DOHH2 (cell line): ENCODE measurements at regions not wholly inside any gene's neighbourhood (a gene's known extent, or its start where the extent isn't known, plus 50 kb on each side); places are given as distances from the start of the nearest gene placed in this dataset.

Experiments
- H3F3A ChIP-seq: fragments of 200-600 bp; sonication (generic), shearing (Covaris generic); 2 replicates; pipeline ENCODE4 v1.6.0; 2016; ENCODE audit warnings: antibody characterized with exemption, mild to moderate bottlenecking; ENCODE audit not compliant: control insufficient read depth, insufficient read depth
- H3K27ac ChIP-seq: fragments of 200-600 bp; sonication (generic); 2 replicates; pipeline ENCODE4 v1.5.1; 2014; ENCODE audit warnings: low read depth, mild to moderate bottlenecking, low read length, moderate library complexity
- H3K27me3 ChIP-seq: fragments of 200-600 bp; sonication (generic); 2 replicates; pipeline ENCODE4 v1.6.1; 2014; ENCODE audit warnings: mild to moderate bottlenecking, low read length, mixed read lengths; ENCODE audit not compliant: control insufficient read depth
- H3K36me3 ChIP-seq: fragments of 200-600 bp; sonication (generic); 2 replicates; pipeline ENCODE4 v1.6.1; 2014; ENCODE audit warnings: mild to moderate bottlenecking, low read length, moderate library complexity, mixed read lengths; ENCODE audit not compliant: control insufficient read depth
- H3K4me1 ChIP-seq: fragments of 200-600 bp; sonication (generic); 2 replicates; pipeline ENCODE4 v1.6.1; 2014; ENCODE audit warnings: mild to moderate bottlenecking, low read length, mixed read lengths; ENCODE audit not compliant: control insufficient read depth
- H3K4me2 ChIP-seq: fragments of 200-600 bp; sonication (generic); 2 replicates; pipeline ENCODE4 v1.6.0; 2014; ENCODE audit warnings: mild to moderate bottlenecking, low read length, moderate library complexity
- H3K4me3 ChIP-seq: fragments of 200-600 bp; sonication (generic); 2 replicates; pipeline ENCODE4 v1.5.1; 2014; ENCODE audit warnings: mild to moderate bottlenecking, low read length, mixed read lengths
- H3K79me2 ChIP-seq: fragments of 200-600 bp; sonication (generic); 2 replicates; pipeline ENCODE4 v1.6.1; 2014; ENCODE audit warnings: mild to moderate bottlenecking, low read length, mixed read lengths; ENCODE audit not compliant: control insufficient read depth
- H3K9me2 ChIP-seq: fragments of 200-600 bp; sonication (generic); replicated peaks from 2 replicates; pipeline ENCODE4 v1.6.1; 2014; ENCODE audit warnings: mild to moderate bottlenecking, low read length, mixed read lengths; ENCODE audit not compliant: control insufficient read depth
- H3K9me3 ChIP-seq: fragments of 200-600 bp; sonication (generic); 2 replicates; pipeline ENCODE4 v1.6.1; 2014; ENCODE audit warnings: antibody characterized with exemption, low read length, mixed read lengths; ENCODE audit not compliant: control insufficient read depth, insufficient read depth
- H4K20me1 ChIP-seq: fragments of 200-600 bp; sonication (generic); 2 replicates; pipeline ENCODE4 v1.6.0; 2014; ENCODE audit warnings: low read depth, mild to moderate bottlenecking, antibody characterized with exemption, low read length, moderate library complexity; ENCODE audit not compliant: control insufficient read depth, insufficient read depth
- CTCF ChIP-seq: fragments of 200-600 bp; sonication (generic); IDR thresholded peaks from one replicate; pipeline ENCODE4 v1.5.1; 2014; ENCODE audit warnings: antibody characterized with exemption, mild to moderate bottlenecking, low read depth, low read length; ENCODE audit not compliant: poor library complexity, severe bottlenecking
- EZH2phosphoT487 ChIP-seq: fragments of 200-600 bp; sonication (generic); IDR thresholded peaks from 2 replicates; pipeline ENCODE4 v1.6.1; 2017; ENCODE audit warnings: borderline replicate concordance, mild to moderate bottlenecking, antibody characterized with exemption, low read length, moderate library complexity, mixed read lengths

GRCh38 chr20:23187751-23188150 lies 101.6 kb upstream of the CD93 start:
- no peaks in the 10 kb centered on the region for H3K27me3 ChIP-seq

GRCh38 chr20:23186808-23187207 lies 100.7 kb upstream of the CD93 start:
- Histone ChIP-seq H3K4me1 (no peaks in the 10 kb centered on the region), H3K9me2 (no peaks in the 10 kb centered on the region), H3K27me3 (no peaks in the 10 kb centered on the region), H3K27ac (no peak overlapping the region), H3K9me3 (peaks cover 6% of the 10 kb centered on the region; the same call in 1 of the 2 replicates), H3K36me3 (no peaks in the 10 kb centered on the region), H3K4me3 (no peak overlapping the region), H3K79me2 (no peaks in the 10 kb centered on the region), H3K4me2 (no peak overlapping the region), H4K20me1 (no peaks in the 10 kb centered on the region), H3F3A (no peaks in the 10 kb centered on the region)
- TF ChIP-seq EZH2phosphoT487, result no peak
- TF ChIP-seq CTCF, result no peak

More at GRCh38 chr20:23187751-23188150, 101.6 kb upstream of the CD93 start:
- Histone ChIP-seq H3K4me3 (no peak overlapping the region), H3K27ac (no peak overlapping the region), H3K9me3 (peaks cover 6% of the 10 kb centered on the region; the same call in 1 of the 2 replicates), H3K9me2 (no peaks in the 10 kb centered on the region), H3K79me2 (no peaks in the 10 kb centered on the region), H3K36me3 (no peaks in the 10 kb centered on the region), H3K4me1 (no peaks in the 10 kb centered on the region), H3F3A (no peaks in the 10 kb centered on the region), H4K20me1 (no peaks in the 10 kb centered on the region), H3K4me2 (no peak overlapping the region)
- TF ChIP-seq CTCF (no peak), EZH2phosphoT487 (no peak)

GRCh38 chr20:23180451-23180921 lies 94.4 kb upstream of the CD93 start:
- H3K4me1 ChIP-seq, result no peaks in the 10 kb centered on the region
- no peaks in the 10 kb centered on the region for H3K27me3 ChIP-seq
- H4K20me1 ChIP-seq, result no peaks in the 10 kb centered on the region
- H3K4me3 ChIP-seq, result no peak overlapping the region
- H3F3A ChIP-seq, result no peaks in the 10 kb centered on the region
- H3K27ac ChIP-seq, result no peak overlapping the region
- H3K4me2 ChIP-seq, result no peak overlapping the region
- H3K79me2 ChIP-seq, result no peaks in the 10 kb centered on the region
- H3K9me3 ChIP-seq, result no peaks in the 10 kb centered on the region
- TF ChIP-seq EZH2phosphoT487 (no peak), CTCF (no peak)
- no peaks in the 10 kb centered on the region for H3K9me2 ChIP-seq
- H3K36me3 ChIP-seq, result no peaks in the 10 kb centered on the region
